Muscle of leg (tissue), 3 donors: ENCODE measurements at regions not wholly inside any gene's neighbourhood (a gene's known extent, or its start where the extent isn't known, plus 50 kb on each side); places are given as distances from the start of the nearest gene placed in this dataset.

Experiments
- DNase-seq: peaks from one replicate; pipeline ENCODE4 v3.0.0; 2013
- H3K27ac ChIP-seq: one replicate; pipeline ENCODE4 v1.5.1; 2013; ENCODE audit warnings: mild to moderate bottlenecking, low read length, control low read depth
- H3K27me3 ChIP-seq: one replicate; pipeline ENCODE4 v1.6.1; 2013; ENCODE audit warnings: low read length; ENCODE audit not compliant: control insufficient read depth, insufficient read depth
- H3K36me3 ChIP-seq: one replicate; pipeline ENCODE4 v1.6.1; 2013; ENCODE audit warnings: low read length; ENCODE audit not compliant: control insufficient read depth, insufficient read depth
- H3K4me1 ChIP-seq: one replicate; pipeline ENCODE4 v1.6.1; 2013; ENCODE audit warnings: low read length; ENCODE audit not compliant: control insufficient read depth, insufficient read depth
- H3K4me3 ChIP-seq: one replicate; pipeline ENCODE4 v1.5.1; 2013; ENCODE audit warnings: low read length, control low read depth
- H3K9me3 ChIP-seq: replicated peaks from 2 replicates; pipeline ENCODE4 v1.6.1; 2013; ENCODE audit warnings: low read depth, low read length; ENCODE audit not compliant: control insufficient read depth
- WGBS: methylation state at CpG from one replicate; pipeline ENCODE4 v1.1.5; 2013; ENCODE audit warnings: missing lambda C conversion rate; ENCODE audit not compliant: insufficient coverage; 5-methylcytosine and 5-hydroxymethylcytosine counted together

- no peaks in the 10 kb centered on the region for H3K27me3 ChIP-seq
- no peak overlapping the region for H3K4me3 ChIP-seq
- H3K36me3 ChIP-seq, result no peaks in the 10 kb centered on the region
- no peaks in the 10 kb centered on the region for H3K9me3 ChIP-seq
- peak overlapping the region; percentile 87 for H3K27ac ChIP-seq
- peaks cover 40% of the 10 kb centered on the region for H3K4me1 ChIP-seq
- WGBS, result 55% methylated on average over 3 of the region's 7 CpGs
- DNase-seq, result no peak
Observed at GRCh38 chr20:17806107-17806506, 106.3 kb downstream of the BANF2 start.

- Histone ChIP-seq H3K4me1 (peaks cover 25% of the 10 kb centered on the region), H3K9me3 (peaks cover 2% of the 10 kb centered on the region), H3K27ac (no peak overlapping the region), H3K36me3 (no peaks in the 10 kb centered on the region), H3K4me3 (no peak overlapping the region), H3K27me3 (no peaks in the 10 kb centered on the region)
- no CpG with 5 or more reads among the region's 2 CpGs for WGBS
- no peak for DNase-seq
Observed at GRCh38 chr20:17803765-17804164, 104.0 kb downstream of the BANF2 start.

- WGBS, result no CpG with 5 or more reads among the region's 1 CpG
- H3K4me1 ChIP-seq, result peaks cover 11% of the 10 kb centered on the region
- H3K9me3 ChIP-seq, result peaks cover 2% of the 10 kb centered on the region
- no peaks in the 10 kb centered on the region for H3K36me3 ChIP-seq
- no peak overlapping the region for H3K27ac ChIP-seq
- no peak overlapping the region for H3K4me3 ChIP-seq
- no peak for DNase-seq
- no peaks in the 10 kb centered on the region for H3K27me3 ChIP-seq
Observed at GRCh38 chr20:17799575-17800227, 99.9 kb downstream of the BANF2 start.

GRCh38 chr20:17798601-17799000, 98.8 kb downstream of the BANF2 start:
- Histone ChIP-seq H3K36me3 (no peaks in the 10 kb centered on the region), H3K4me1 (peaks cover 14% of the 10 kb centered on the region), H3K27ac (no peak overlapping the region), H3K27me3 (no peaks in the 10 kb centered on the region), H3K9me3 (peaks cover 2% of the 10 kb centered on the region), H3K4me3 (no peak overlapping the region)
- no peak for DNase-seq
- WGBS, result no CpG with 5 or more reads among the region's 1 CpG

GRCh38 chr20:17797579-17797978, 97.8 kb downstream of the BANF2 start:
- H3K36me3 ChIP-seq, result no peaks in the 10 kb centered on the region
- H3K27ac ChIP-seq, result no peak overlapping the region
- no peaks in the 10 kb centered on the region for H3K27me3 ChIP-seq
- H3K9me3 ChIP-seq, result peaks cover 2% of the 10 kb centered on the region
- no CpG with 5 or more reads among the region's 4 CpGs for WGBS
- DNase-seq, result no peak
- peaks cover 14% of the 10 kb centered on the region for H3K4me1 ChIP-seq
- H3K4me3 ChIP-seq, result no peak overlapping the region

GRCh38 chr20:17797161-17797560, 97.4 kb downstream of the BANF2 start:
- no peak overlapping the region for H3K4me3 ChIP-seq
- no peaks in the 10 kb centered on the region for H3K27me3 ChIP-seq
- H3K27ac ChIP-seq, result no peak overlapping the region
- no peak for DNase-seq
- peaks cover 2% of the 10 kb centered on the region for H3K9me3 ChIP-seq
- no peaks in the 10 kb centered on the region for H3K36me3 ChIP-seq
- WGBS, result no CpG with 5 or more reads among the region's 3 CpGs
- H3K4me1 ChIP-seq, result peaks cover 14% of the 10 kb centered on the region

- DNase-seq, result peak; percentile 81
- H3K27me3 ChIP-seq, result no peaks in the 10 kb centered on the region
- no peaks in the 10 kb centered on the region for H3K36me3 ChIP-seq
- peaks cover 14% of the 10 kb centered on the region for H3K4me1 ChIP-seq
- WGBS, result no CpG with 5 or more reads among the region's 2 CpGs
- H3K9me3 ChIP-seq, result peaks cover 2% of the 10 kb centered on the region
- no peak overlapping the region for H3K4me3 ChIP-seq
- peak overlapping the region; percentile 74 for H3K27ac ChIP-seq
Observed at GRCh38 chr20:17796091-17796563, 96.4 kb downstream of the BANF2 start.

GRCh38 chr20:17795501-17796071, 95.8 kb downstream of the BANF2 start:
- 64% methylated on average over 2 of the region's 5 CpGs for WGBS
- Histone ChIP-seq H3K4me3 (no peak overlapping the region), H3K27me3 (no peaks in the 10 kb centered on the region), H3K9me3 (peaks cover 2% of the 10 kb centered on the region), H3K27ac (peak overlapping the region; percentile 74), H3K4me1 (peaks cover 14% of the 10 kb centered on the region), H3K36me3 (no peaks in the 10 kb centered on the region)
- peak; percentile 79 for DNase-seq

- peaks cover 2% of the 10 kb centered on the region for H3K9me3 ChIP-seq
- H3K36me3 ChIP-seq, result no peaks in the 10 kb centered on the region
- no peaks in the 10 kb centered on the region for H3K27me3 ChIP-seq
- H3K4me1 ChIP-seq, result peaks cover 14% of the 10 kb centered on the region
- no peak overlapping the region for H3K4me3 ChIP-seq
- no peak overlapping the region for H3K27ac ChIP-seq
- no peak for DNase-seq
Observed at GRCh38 chr20:17795003-17795402, 95.2 kb downstream of the BANF2 start.

- peak; percentile 30 for DNase-seq
- 83% methylated on average over 2 of the region's 3 CpGs for WGBS
- peaks cover 16% of the 10 kb centered on the region for H3K4me1 ChIP-seq
- H3K9me3 ChIP-seq, result no peaks in the 10 kb centered on the region
- no peaks in the 10 kb centered on the region for H3K27me3 ChIP-seq
- H3K27ac ChIP-seq, result no peak overlapping the region
- H3K4me3 ChIP-seq, result no peak overlapping the region
- H3K36me3 ChIP-seq, result no peaks in the 10 kb centered on the region
Observed at GRCh38 chr20:17794400-17794799, 94.6 kb downstream of the BANF2 start.
